ENCODE measurements at regions not wholly inside any gene's neighbourhood (a gene's known extent, or its start where the extent isn't known, plus 50 kb on each side); places are given as distances from the start of the nearest gene placed in this dataset.

DNA sequence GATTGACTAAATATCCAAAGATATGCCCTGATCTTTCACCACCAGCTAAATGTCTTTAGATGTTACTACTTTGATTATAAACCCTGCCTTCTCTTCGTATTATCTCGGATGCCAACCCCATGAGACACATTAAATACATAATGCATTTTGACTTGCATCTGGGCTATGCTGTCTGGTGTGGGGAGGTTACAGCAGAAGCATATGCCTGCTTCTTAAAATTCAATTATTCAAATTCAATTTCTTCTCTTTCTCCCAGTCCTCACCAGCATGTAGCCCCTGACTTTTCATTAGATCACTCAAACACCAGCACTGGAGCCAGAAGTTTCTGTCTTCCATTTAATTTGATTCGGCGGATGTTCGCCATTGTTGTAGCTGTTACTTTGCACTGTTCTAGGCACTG lies 360.7 kb upstream of the CAMK1G start:
- ATAC-seq (ENCODE audit: low FRiP score) (no peak), DNase-seq (ENCODE audit: low spot score) (no peak)
- TF ChIP-seq, protein P1, sequence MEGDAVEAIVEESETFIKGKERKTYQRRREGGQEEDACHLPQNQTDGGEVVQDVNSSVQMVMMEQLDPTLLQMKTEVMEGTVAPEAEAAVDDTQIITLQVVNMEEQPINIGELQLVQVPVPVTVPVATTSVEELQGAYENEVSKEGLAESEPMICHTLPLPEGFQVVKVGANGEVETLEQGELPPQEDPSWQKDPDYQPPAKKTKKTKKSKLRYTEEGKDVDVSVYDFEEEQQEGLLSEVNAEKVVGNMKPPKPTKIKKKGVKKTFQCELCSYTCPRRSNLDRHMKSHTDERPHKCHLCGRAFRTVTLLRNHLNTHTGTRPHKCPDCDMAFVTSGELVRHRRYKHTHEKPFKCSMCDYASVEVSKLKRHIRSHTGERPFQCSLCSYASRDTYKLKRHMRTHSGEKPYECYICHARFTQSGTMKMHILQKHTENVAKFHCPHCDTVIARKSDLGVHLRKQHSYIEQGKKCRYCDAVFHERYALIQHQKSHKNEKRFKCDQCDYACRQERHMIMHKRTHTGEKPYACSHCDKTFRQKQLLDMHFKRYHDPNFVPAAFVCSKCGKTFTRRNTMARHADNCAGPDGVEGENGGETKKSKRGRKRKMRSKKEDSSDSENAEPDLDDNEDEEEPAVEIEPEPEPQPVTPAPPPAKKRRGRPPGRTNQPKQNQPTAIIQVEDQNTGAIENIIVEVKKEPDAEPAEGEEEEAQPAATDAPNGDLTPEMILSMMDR (IDR thresholded peaks at IDR 0.05), result no peak

- DNase-seq (ENCODE audit: low spot score) (no peak), ATAC-seq (ENCODE audit: low FRiP score) (no peak)
- TF ChIP-seq, protein P1 (IDR thresholded peaks at IDR 0.05), result no peak
Observed at GRCh38 chr1:209223791-209224190, 359.7 kb upstream of the CAMK1G start.

DNA sequence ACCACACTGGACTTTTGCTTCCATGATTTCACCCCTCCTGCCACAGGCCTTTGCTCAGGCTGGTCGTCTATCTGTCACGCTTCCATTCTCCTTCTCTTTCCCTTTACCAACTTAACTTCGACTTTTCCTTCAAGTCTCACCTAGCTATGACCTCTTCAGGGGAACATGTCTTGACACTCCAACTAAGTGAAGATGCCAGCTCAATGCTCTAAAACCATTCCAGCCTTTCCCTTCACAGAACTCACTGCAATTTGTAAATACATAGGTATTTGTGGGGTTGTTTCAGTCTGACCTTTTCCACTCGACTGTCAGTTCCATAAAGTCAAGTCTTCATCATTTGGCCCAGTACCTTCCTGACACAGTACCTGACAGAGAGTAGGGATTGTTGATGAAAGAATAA lies 358.6 kb upstream of the CAMK1G start:
- TF ChIP-seq, protein P1 (IDR thresholded peaks at IDR 0.05), result no peak
- no peak for ATAC-seq (ENCODE audit: low FRiP score)
- DNase-seq (ENCODE audit: low spot score), result no peak

DNA sequence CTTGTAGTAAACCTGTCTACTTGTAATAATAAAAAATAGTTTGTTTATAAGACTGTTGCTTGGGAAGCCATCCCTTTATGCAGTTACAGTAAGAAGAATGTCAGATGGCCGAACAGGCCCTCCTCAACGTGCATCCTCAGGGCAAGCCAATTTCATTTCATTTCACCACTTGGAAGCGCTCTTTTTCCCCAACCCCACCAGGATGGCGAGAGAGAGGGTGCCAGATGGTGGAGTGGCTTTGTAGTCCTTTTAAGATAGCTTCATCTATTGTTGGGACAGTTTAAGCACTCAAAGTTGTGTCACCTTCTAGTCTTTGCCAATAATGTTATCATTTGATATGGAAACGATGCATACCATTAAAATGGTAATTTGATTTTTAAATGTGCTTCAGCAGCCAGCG lies 356.3 kb upstream of the CAMK1G start:
- DNase-seq (ENCODE audit: low spot score) (no peak), ATAC-seq (ENCODE audit: low FRiP score) (no peak)
- TF ChIP-seq, protein P1 (IDR thresholded peaks at IDR 0.05), result no peak

- TF ChIP-seq, protein P1 (IDR thresholded peaks at IDR 0.05), result no peak
- DNase-seq (ENCODE audit: low spot score), result no peak
- no peak for ATAC-seq (ENCODE audit: low FRiP score)
Observed at GRCh38 chr1:209227941-209228340, 355.6 kb upstream of the CAMK1G start.

DNA sequence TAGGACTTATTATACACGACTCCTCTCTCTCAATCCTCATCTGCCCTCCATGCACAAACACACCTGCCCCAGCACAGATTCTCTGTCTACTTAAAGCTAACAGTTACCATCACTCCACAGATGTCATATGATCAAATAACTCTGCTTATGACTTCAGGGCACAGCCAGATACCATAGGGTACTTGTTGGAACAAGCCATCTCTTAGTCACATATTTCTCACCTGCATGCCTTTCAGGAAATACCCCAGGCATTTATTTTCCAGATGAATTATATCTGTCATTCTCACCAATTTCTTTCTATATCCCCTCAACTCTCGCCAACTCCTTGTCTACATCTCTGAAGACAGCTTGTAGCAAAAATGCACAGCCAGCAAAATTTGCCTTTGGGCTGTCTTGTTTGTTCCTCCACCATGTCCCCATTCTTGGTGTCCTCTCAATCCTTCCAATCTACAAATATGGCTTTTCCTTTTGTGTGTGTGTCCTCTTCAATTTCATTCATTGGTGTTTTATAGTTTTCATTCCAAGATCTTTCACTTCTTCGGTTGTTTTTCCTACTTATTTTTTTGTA lies 353.9 kb upstream of the CAMK1G start:
- DNase-seq (ENCODE audit: low spot score), result no peak
- TF ChIP-seq, protein P1 (IDR thresholded peaks at IDR 0.05), result no peak
- no peak for ATAC-seq (ENCODE audit: low FRiP score)

- TF ChIP-seq, protein P1 (IDR thresholded peaks at IDR 0.05), result no peak
- ATAC-seq (ENCODE audit: low FRiP score), result no peak
- no peak for DNase-seq (ENCODE audit: low spot score)
Observed at GRCh38 chr1:209230314-209230713, 353.2 kb upstream of the CAMK1G start.
